Astrocyte of the spinal cord (primary cell): ENCODE measurements at regions not wholly inside any gene's neighbourhood (a gene's known extent, or its start where the extent isn't known, plus 50 kb on each side); places are given as distances from the start of the nearest gene placed in this dataset.

Source experiments
- DNase-seq: peaks from one replicate; pipeline ENCODE4 v3.0.0; 2011; ENCODE audit warnings: low read depth, low spot score
- H3K4me3 ChIP-seq: 2 replicates; pipeline ENCODE4 v1.5.1; 2011; ENCODE audit warnings: low read depth, mild to moderate bottlenecking, low read length, moderate library complexity
- in situ Hi-C: cut with HindIII; loops from 2 replicates; pipeline ENCODE4 v1.10.0; 2017; ENCODE audit warnings: low sequenced_read_pairs
- TF ChIP-seq, protein P1 (sequence below): IDR thresholded peaks from 2 replicates; pipeline ENCODE4 v1.5.1; 2012; ENCODE audit warnings: low read depth, mild to moderate bottlenecking, low read length, inconsistent platforms

DNA sequence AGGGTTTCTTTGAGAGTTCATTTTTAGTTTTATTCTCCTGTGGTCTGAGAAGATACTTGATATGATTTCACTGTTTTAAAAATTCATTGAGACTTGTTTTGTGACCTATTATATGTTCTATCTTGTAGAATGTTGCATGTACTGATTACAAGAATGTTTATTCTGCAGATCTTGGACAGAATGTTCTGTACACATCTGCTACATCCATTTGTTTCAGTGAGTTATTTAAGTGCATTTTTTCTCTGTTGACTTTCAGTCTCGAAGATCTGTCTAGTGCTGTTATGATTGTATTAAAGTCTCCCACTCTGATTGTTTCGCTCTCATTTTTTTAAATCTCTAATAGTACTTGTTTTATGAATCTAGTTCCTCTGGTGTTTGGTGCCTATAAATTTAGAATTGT, 1319.8 kb downstream of the TMEM121 start:
- in situ Hi-C loops: no loop called here
- H3K4me3 ChIP-seq: no peak overlapping the region
- TF ChIP-seq, protein P1, sequence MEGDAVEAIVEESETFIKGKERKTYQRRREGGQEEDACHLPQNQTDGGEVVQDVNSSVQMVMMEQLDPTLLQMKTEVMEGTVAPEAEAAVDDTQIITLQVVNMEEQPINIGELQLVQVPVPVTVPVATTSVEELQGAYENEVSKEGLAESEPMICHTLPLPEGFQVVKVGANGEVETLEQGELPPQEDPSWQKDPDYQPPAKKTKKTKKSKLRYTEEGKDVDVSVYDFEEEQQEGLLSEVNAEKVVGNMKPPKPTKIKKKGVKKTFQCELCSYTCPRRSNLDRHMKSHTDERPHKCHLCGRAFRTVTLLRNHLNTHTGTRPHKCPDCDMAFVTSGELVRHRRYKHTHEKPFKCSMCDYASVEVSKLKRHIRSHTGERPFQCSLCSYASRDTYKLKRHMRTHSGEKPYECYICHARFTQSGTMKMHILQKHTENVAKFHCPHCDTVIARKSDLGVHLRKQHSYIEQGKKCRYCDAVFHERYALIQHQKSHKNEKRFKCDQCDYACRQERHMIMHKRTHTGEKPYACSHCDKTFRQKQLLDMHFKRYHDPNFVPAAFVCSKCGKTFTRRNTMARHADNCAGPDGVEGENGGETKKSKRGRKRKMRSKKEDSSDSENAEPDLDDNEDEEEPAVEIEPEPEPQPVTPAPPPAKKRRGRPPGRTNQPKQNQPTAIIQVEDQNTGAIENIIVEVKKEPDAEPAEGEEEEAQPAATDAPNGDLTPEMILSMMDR: no peak
- DNase-seq: no peak

DNA sequence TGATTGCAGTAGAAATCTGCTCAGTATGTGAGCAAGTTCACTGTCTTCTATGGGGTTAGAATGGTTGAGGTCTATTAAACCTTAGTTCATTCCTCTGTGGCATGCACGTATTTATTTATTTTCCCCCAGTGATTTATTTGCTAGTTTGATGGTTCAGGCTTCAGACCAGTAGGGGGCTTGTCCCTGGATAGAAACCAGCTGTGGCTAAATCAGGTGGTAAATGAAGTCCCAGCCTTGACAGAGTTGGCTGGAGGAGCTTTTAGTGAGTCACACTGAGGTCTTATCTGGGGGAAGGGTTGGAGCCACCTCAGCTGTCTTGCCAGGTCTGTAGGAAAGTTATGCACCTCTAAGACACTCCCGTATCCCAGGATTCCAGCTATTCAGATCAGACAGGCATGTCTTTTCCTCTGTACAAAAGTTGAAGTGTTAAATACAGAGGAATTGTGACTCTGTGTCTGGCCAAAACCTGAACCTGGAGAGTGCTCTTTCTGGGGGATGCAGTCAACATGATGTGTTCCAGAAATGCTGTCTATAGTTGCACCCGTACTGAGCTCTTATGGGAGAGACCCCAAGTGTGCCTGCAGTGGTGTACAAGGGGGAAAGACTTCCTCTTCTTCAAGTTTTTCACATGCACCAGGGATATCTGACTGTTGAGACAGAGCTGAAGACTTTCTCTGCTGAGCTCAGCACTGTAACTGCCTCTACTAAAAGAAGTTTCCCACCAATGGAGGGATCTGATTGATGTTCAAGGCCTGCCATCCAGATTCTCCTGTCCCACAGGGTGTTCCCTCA, 1322.1 kb downstream of the TMEM121 start:
- TF ChIP-seq, protein P1: no peak
- DNase-seq: no peak
- in situ Hi-C loops: no loop called here
- no peak overlapping the region for H3K4me3 ChIP-seq

DNA sequence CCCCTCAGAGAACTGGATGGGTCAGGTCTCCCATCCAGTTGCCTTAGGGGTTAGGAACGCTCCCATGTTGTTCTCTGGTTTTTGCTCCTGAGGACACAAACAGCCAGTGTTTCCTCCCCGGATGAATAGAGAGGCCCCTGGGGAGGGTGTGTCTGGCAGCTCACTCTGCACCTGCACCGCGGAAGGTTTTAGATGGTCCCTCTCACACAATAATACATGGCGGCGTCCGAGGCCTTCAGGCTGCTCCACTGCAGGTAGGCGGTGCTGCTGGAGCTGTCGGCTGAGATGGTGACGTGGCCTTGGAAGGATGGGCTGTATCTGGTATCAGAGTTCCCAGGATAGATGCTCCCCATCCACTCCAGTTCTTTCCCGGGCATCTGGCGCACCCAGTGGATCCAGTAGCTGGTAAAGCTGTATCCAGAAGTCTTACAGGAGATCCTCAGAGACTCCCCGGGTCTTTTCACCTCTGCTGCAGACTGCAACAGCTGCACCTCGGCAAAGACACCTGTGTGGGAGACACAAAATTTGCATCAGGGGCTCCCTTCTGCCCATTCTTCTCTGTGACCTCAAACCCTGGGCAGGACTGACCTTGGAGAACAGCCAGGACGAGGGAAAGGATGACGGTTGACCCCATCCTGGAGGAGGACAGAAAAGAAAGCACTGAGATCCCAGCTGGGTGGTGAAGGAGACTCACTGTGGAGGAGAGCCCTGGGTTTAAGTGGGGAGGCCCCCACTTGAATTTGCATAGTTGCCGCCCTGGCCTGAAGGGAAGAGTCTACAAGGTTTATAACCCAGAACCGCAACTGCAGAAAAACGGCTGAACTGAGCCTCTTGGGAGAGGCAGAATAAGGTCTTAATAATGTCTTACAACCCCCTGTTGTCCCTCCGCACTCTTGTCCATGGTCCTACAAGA, 1324.8 kb downstream of the TMEM121 start:
- no peak for DNase-seq
- in situ Hi-C loops: no loop called here

DNA sequence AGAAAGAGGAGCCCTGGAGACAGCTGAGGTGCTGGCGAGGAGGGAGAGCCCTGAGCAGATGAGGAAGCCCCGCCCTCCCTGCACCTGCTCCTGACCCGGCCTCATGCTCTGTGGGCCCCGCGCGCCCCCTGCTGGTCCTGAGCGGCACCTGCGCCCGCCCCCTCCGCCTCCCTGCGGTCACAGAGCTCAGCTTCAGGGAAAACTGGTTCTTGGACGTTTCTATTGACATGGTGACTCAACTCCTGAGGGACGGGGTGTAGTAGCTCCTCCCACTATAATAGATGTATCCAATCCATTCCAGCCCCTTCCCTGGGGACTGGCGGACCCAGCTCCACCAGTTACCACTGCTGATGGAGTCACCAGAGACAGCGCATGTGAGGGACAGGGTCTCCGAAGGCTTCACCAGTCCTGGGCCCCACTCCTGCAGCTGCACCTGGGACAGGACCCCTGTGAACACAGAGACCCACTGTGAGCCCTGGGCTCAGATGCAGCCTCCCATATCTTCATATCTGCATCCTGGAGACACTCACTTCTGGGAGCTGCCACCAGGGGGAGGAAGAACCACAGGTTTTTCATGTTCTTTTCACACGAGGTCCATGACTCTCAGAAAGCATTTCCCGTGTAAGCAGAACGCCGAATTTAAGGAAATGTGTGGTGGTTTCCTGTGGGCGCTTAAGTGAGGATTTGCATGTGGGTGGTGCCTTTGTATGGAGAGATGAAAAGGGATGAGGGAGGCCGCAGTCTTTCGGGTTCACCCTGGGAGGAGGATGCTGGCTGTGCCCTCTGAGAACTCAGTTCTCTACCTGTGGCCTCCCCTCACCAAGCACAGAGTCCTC, 1346.4 kb downstream of the TMEM121 start:
- no peak overlapping the region for H3K4me3 ChIP-seq
- DNase-seq: no peak
- in situ Hi-C loops: no loop called here
- TF ChIP-seq, protein P1: peak; percentile 29

More for the DNA sequence above, 1324.8 kb downstream of the TMEM121 start:
- TF ChIP-seq, protein P1: no peak
- H3K4me3 ChIP-seq: no peak overlapping the region

DNA sequence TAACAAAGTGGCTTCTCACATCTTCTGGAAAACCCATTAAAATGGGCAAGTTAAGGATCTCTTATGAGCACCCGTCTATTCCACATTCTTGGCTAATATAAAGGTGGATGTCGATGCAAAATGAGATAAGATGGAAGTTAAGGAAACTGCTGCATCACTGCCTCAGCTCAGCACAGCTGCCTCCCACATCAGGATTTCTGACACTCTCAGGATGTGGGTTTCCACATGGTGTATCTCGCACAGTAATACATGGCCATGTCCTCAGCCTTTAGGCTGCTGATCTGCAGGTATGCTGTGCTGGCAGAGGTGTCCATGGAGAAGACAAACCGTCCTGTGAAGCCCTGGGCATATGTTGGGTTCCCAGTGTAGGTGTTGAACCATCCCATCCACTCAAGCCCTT, 1348.0 kb downstream of the TMEM121 start:
- no peak for DNase-seq
- H3K4me3 ChIP-seq: no peak overlapping the region
- TF ChIP-seq, protein P1: no peak
- in situ Hi-C loops: no loop called here

DNA sequence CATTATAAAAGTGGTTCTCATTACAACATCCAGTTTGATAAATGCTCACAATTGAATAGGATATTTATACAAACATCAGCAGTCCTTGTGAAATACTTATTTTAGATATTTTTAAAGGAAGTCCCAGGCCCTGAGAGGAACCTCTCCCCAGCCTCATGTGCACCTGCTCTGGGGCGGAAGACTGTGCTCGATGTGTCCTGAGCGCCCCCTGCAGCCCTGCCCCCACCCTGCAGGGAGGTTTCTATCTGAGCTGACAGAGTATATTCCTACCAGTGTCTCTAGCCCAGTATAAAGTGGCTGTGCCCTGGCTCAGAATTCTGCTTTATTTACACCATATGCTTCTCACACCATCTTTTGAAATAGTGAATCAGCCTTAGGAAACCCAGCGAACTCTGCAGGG, 1349.1 kb downstream of the TMEM121 start:
- TF ChIP-seq, protein P1: no peak
- DNase-seq: no peak
- in situ Hi-C loops: no loop called here
- no peak overlapping the region for H3K4me3 ChIP-seq
